ENCODE measurements at regions not wholly inside any gene's neighbourhood (a gene's known extent, or its start where the extent isn't known, plus 50 kb on each side); places are given as distances from the start of the nearest gene placed in this dataset.

DNA sequence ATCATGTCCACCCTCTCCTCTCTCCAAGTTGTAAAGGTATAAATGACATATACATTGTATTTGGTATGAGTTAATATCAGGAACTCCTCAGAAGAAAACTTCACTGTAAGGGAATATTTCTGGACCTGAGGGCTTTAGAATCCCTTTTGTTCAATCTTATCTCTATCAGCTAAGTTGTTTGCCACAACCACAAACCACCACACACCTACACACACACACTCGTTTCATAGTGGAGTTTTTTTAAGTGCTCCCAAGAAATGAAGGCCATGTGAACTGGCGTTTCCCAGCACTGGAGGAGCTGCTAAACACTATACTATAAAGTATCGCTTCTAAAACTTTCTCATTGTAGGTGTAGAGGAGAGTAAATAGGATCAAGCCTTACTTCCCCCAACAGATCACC, 64.8 kb upstream of the GHITM start:
- TF ChIP-seq, protein P1, sequence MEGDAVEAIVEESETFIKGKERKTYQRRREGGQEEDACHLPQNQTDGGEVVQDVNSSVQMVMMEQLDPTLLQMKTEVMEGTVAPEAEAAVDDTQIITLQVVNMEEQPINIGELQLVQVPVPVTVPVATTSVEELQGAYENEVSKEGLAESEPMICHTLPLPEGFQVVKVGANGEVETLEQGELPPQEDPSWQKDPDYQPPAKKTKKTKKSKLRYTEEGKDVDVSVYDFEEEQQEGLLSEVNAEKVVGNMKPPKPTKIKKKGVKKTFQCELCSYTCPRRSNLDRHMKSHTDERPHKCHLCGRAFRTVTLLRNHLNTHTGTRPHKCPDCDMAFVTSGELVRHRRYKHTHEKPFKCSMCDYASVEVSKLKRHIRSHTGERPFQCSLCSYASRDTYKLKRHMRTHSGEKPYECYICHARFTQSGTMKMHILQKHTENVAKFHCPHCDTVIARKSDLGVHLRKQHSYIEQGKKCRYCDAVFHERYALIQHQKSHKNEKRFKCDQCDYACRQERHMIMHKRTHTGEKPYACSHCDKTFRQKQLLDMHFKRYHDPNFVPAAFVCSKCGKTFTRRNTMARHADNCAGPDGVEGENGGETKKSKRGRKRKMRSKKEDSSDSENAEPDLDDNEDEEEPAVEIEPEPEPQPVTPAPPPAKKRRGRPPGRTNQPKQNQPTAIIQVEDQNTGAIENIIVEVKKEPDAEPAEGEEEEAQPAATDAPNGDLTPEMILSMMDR (conservative IDR thresholded peaks at IDR 0.05; ENCODE audit: low read length): no peak
- no peak for TF ChIP-seq EZH2phosphoT487 (IDR thresholded peaks at IDR 0.05; ENCODE audit: borderline replicate concordance)

Data from Loucy (cell line).